Activated naive CD8-positive, alpha-beta T cell treated with anti-CD3 and anti-CD28 coated beads, Interleukin-2, amount 50 U/mL, for 16 hours (primary cell): ENCODE measurements at regions not wholly inside any gene's neighbourhood (a gene's known extent, or its start where the extent isn't known, plus 50 kb on each side); places are given as distances from the start of the nearest gene placed in this dataset.
"Not testable (repeated sequence)": the region's sequence is repeated elsewhere in the genome, so short reads cannot be mapped to it uniquely, and the experiment has no call there.

Source experiments
- DNase-seq: peaks from one replicate; pipeline ENCODE4 v3.0.0-alpha.2; 2020; ENCODE audit warnings: low read depth, low spot score

GRCh38 chr12:65728848-65729793, 95.2 kb upstream of the HMGA2 start:
- DNase-seq: no peak

- no peak for DNase-seq
Observed at GRCh38 chr12:65731771-65732170, 92.5 kb upstream of the HMGA2 start.

GRCh38 chr12:65733643-65734042, 90.6 kb upstream of the HMGA2 start:
- DNase-seq: not testable (repeated sequence)

GRCh38 chr12:65734226-65734625, 90.1 kb upstream of the HMGA2 start:
- no peak for DNase-seq

- no peak for DNase-seq
Observed at GRCh38 chr12:65739606-65740005, 84.7 kb upstream of the HMGA2 start.

GRCh38 chr12:65740506-65740872, 83.8 kb upstream of the HMGA2 start:
- no peak for DNase-seq

GRCh38 chr12:65740873-65741600, 83.2 kb upstream of the HMGA2 start:
- peak; percentile 38 for DNase-seq

GRCh38 chr12:65741656-65742017, 82.6 kb upstream of the HMGA2 start:
- DNase-seq: no peak

GRCh38 chr12:65742018-65743010, 82.0 kb upstream of the HMGA2 start:
- no peak for DNase-seq

GRCh38 chr12:65744236-65744840, 79.9 kb upstream of the HMGA2 start:
- DNase-seq: not testable (repeated sequence)

GRCh38 chr12:65747338-65747737, 76.9 kb upstream of the HMGA2 start:
- DNase-seq: no peak

- DNase-seq: no peak
Observed at GRCh38 chr12:65748332-65748731, 76.0 kb upstream of the HMGA2 start.

GRCh38 chr12:65754290-65754689, 70.0 kb upstream of the HMGA2 start:
- DNase-seq: no peak

- DNase-seq: no peak
Observed at GRCh38 chr12:65754744-65755595, 69.3 kb upstream of the HMGA2 start.

GRCh38 chr12:65755596-65755978, 68.7 kb upstream of the HMGA2 start:
- DNase-seq: no peak

GRCh38 chr12:65756267-65756666, 68.0 kb upstream of the HMGA2 start:
- no peak for DNase-seq

GRCh38 chr12:65756956-65757511, 67.2 kb upstream of the HMGA2 start:
- no peak for DNase-seq

GRCh38 chr12:65758401-65758800, 65.9 kb upstream of the HMGA2 start:
- DNase-seq: no peak

- DNase-seq: no peak
Observed at GRCh38 chr12:65759735-65760134, 64.5 kb upstream of the HMGA2 start.

- no peak for DNase-seq
Observed at GRCh38 chr12:65761301-65761700, 63.0 kb upstream of the HMGA2 start.
